Limb (tissue), 2 donors: ENCODE measurements at regions not wholly inside any gene's neighbourhood (a gene's known extent, or its start where the extent isn't known, plus 50 kb on each side); places are given as distances from the start of the nearest gene placed in this dataset.
"Not testable (repeated sequence)": the region's sequence is repeated elsewhere in the genome, so short reads cannot be mapped to it uniquely, and the experiment has no call there.

Experiments used
- DNase-seq, 2 donors: peaks; one replicate each; pipeline ENCODE4 v3.0.0-alpha.2; 2016; ENCODE audit errors: extremely low spot score in 2 of 2

DNA sequence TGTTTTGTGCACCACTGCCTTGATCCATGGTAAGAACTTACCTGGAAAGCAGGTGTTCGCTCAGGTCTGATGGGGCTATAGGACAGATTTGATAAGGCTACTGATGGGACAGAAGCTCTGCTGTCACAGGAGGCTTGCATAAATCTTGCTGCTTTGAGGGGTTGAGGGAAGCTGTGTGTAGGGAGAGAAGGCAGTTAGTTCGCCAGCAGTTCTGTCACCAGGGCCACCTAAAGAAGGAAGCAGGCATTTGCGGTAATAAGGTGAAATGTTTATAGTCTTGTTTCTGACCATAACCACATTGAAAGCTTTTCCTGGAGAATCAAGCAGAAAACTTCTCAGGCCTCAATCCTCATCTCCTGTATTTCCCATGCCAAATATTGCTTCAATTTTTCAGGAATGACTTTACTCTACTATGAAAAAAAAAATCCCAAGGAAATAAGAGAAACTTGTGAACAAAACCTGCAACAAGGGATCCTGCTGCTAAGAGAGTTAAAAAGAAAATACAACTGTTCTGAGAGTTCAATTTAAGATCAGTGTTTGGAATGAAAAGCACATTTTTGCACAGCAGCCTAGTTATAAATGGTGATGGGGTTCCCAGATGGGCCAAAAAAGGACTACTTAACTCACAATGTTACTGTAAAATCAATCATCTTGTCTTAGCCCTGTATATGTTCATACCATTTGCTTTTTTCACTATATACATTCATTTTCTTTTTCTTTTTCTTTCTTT is 122.0 kb upstream of the RANBP3L start:
- peak in 1 of 2 donors; percentile 69 for DNase-seq

DNA sequence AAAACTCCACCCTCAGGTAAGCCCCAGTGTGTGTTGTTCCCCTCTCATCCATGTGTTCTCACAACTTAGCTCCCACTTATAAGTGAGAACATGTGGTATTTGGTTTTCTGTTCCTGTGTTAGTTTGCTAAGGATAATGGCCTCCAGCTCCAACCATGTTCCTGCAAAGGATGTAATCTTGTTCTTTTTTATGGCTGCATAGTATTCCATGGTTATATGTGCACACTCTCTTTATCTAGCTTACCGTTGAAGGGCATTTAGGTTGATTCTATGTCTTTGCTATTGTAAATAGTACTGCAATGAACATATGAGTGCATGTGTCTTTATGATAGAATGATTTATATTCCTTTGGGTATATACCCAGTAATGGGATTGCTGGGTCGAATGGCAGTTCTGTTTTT is 124.4 kb upstream of the RANBP3L start:
- not testable (repeated sequence) for DNase-seq

DNA sequence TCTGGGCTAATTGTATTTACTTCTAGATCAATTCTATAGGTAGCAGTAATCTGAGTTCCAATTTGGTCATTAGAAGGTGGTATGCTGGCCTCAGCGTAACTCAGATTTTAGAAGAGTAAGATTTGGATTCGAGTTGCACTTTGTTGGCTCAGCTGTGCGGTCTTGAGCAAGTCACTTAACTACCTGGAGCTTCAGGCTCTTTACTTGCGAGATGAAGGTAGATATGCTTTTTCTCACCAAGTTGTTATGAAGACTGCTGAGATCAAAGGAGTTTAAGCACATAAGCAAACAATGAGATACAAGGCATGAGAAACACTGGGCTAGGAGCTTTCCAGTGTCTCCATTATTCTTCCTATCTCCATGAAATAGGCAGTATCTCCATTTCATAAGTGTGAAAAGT is 133.8 kb upstream of the RANBP3L start:
- DNase-seq: no peak

DNA sequence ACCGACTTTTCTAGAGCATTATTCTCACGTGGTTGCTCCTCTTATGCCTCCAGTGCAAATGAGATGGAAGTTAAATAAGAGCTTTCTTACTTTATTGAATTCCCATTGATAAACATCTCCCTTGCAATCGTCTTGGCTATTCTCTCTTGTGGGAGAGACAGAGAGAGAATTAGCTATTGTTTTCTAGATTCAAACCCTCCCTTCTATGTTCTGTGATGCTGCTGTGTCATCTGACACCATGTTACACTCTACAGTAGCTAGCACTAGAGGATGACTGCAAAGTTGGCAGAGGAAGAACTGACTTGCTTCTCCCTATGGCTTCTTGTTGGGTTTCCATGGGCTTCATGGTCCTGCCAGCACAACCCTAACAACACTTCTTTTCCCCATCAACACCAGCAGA is 134.6 kb upstream of the RANBP3L start:
- DNase-seq: no peak

DNA sequence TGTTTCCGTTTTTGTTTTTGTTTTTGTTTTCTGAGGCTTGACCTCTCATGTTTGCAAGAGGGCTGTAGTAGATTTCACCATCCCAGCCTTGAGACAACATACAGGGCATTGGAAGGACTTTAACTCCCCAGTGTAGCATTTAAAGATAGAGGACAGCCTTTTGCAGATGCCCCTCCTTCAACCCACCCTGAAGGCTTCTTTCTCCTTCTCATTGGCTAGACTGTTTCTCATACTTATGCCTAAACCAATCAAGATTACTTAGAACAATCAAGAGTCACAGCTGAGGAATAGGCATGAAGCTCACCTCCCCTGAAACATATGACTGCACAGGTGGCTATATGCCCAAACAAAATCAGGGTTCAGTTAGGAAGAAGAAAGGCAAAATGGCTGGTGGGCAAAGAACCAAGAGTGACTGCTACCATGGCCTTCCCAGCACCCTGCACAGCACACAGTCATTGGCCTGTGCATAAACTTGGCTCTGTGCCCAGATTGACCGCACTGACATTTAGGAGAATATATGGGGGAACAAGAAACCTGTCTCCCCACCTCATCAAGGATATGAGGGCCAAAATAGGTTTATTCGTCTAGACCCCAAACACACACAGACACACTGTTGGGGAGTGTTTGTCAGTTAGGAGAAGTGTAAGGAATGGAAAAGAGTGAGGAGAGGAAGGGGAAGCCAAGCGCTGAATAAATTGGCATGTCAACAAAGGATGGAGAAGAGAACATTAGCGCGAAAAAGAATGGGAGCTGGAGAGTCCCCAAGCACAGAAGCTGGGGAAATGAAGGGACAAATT is 137.3 kb upstream of the RANBP3L start:
- no peak for DNase-seq

DNA sequence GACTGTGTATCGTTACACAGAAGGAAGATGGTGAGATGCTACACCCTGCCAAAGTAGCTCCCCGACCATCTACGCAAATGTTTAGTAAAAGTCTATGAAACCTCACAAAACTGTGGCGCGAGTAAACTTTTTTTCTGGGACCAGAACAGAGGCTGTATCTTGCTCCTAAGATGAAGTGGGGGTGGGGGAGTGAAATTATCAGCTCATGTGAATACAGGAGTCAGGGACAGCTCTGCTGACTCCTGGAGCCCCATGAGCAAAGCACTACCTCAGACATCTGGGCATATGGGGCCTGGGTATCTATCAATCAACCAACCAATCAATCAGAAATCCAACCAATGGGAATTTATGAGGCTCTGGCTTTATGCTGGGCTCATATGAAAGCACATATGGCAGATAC is 138.6 kb upstream of the RANBP3L start:
- DNase-seq: no peak

DNA sequence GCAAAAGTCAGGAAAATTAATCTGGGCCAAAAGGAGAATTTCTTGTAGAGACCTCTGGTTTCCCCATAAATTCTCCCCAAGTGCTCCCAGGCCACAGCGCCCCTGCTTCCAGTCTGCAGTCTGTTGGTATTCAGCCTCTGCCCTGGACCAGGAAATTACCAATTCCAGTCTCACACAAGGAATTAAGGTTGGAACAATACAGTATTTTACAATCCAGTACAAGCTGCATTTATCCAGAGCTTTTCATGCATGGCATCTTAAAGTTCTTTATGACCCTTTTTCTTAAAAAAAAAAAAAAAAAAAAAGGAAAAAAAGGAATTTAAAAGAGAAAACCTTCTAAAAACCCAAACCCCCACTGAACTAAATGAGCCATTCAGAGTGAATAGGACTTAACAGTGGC is 139.6 kb upstream of the RANBP3L start:
- DNase-seq: no peak

DNA sequence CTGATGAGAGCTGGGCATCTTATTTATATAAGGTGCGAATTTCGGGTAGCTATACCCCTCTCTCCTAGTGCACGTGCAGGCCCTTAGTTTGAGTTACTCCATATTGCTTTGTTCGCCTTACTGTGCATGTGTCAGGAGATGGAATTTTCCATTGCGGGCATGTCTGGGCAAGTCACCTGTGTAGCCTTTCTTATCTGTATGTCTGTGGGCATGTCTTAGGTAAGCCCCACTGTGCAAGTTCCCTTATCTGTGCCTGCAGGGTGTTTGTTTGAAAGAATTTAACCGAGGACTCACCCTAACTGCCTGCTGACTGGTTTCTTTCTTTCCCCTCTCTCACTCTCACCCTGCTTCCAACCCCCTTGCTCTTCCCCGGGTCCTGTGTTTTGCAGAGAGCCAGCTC is 140.7 kb upstream of the RANBP3L start:
- DNase-seq: no peak

DNA sequence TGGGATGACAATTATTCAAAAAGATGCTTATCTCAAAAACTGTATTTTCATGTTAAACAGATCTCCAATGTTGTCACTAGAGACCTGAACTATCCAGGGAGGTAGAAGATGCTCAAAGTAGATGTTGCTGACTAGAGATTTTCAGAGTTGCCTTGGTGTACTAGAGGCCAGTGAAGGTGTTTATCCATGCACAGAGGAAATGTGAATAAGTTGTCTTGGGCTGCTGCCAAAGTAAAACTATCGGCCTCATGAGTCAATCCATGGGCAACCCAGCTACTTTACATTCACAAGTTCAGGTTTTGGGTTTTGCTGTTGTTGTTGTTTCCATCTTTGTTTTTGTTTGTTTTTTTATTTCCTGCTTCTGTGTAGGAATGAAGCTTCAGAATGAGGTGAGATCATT is 141.1 kb upstream of the RANBP3L start:
- no peak for DNase-seq

DNA sequence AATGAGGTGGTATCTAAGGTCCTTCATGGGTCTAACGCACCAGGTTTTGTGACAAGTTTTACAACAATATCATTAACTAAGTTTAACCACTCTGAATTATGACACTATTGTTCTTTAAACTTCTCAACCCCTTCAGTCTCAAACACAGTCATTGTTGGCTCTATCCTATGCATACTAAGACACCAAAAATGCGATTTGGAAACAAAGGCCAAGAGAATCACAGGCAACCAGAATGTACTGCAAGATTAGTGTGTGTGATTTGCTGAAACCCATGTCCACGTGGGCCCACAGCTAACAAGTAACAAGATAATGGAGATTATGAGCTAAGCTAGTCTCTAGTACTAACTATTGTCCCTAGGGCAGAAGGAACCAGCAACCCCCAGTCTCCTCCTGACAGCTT is 142.2 kb upstream of the RANBP3L start:
- no peak for DNase-seq

DNA sequence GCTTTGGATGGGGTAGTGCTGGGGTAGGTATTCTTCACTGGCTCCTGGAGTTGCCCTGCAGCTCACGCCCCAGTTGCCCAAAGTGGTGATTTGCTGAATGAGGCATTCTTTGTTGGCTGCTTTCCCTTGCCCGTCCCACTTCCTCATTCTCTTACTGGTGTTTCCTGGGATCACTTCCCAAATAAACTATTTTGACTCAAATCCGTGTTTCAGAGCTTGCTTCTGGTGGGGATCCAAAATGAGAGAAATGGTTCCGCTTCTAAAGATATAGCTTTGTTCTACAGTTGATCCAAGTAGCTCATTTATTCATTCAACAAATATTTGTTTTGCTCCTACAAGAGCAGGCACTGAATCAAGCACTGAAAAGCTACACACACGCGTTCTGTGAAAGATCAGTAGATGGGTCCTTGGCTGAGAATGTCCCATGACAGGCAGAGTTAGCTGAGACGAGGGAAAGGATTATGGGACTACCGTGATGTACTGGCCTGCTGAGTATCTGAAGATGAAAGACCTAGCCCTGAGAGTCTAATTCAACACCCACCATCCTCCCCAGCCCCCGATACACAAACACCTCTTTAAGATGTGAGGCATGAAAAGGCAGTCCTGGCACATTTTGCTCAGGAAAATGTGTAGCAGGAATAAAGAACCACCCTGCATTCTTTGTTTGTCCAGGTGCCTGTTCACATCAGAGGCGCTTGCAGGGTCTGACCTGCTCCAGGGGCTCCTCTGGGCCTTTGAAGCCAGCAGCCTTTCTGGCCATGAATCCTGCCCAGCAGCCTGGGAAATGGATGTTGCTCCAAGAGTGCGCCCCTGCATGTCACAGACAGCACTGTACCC is 143.1 kb upstream of the RANBP3L start:
- no peak for DNase-seq

DNA sequence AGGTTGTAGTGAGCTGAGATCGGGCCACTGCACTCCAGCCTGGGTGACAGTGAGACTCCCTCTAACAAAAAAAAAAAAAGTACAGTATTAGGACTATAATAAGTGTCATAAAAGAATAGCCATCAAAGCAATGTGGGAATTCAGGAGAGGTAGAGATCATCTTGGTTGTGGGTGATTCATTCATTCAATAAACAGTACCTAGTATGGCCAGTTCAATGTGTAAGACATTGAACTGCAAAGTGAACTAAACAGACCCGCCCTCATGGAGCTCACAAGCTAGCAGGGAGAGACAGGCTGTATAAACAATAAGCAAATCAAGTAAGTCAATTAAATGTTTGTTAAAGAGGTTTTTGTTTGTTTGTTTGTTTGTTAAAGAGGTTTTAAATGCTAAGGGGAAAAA is 146.1 kb upstream of the RANBP3L start:
- DNase-seq: no peak

DNA sequence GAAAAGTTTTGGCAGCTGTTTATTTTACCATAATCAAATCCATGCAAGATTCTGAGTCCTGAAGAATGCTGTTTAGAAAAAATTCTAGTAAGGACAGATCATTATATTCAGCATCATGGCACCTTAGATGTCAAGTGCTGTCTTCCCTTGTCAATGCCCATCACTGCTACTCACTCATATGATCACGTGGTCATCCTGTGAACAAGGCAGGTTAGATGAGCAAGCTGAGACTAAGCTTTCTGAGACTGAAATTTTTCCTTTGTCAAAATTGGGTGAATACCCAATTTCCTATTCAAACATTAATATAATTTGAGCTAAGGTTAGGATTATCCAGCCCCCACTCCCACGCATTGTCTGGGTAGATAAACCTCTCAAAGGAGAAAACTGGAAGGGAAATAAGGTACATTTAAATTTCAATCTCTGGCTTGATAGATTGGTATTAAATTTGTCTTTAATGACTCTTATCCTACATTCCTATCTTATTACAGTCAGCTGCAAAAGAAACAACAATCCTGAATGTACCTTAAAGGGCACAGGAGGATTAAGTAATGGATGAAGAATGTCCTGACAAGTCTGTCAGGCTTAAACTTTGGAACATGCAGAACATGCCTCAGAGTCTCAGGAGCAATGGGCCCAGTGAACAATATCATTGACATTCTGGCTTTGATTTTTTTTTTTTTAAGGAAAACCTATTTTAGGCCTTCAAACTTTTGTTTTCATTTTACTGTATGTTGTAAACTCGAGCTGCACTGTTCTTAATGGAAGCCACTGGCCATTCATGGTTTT is 148.7 kb upstream of the RANBP3L start:
- no peak for DNase-seq

DNA sequence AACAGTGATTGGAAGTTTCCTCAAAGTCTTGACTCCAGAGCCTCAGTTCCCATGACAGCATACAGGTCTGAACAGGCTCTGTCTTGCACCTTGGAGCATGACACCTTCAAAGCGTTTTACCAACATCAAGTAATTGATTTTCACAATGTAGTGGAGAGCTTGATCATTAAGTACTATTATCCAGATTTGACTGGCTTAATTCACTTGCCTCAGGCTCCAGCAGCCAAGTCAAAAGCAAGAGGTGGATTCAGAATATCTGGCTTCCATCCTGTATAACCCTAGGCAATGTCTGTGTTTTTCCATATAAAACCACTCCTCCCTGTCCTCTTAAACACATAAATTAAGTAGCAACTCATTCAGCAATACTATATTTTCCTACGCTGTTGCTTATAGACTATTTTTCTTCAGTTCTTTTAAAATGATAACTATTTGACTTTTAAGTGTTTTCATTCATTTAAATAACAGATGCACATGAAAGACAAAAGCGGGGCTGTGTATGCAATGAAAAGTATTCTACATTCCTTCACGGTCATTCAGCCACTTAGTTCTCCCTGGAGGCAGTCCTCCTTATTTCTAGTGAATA is 150.8 kb upstream of the RANBP3L start:
- DNase-seq: no peak

DNA sequence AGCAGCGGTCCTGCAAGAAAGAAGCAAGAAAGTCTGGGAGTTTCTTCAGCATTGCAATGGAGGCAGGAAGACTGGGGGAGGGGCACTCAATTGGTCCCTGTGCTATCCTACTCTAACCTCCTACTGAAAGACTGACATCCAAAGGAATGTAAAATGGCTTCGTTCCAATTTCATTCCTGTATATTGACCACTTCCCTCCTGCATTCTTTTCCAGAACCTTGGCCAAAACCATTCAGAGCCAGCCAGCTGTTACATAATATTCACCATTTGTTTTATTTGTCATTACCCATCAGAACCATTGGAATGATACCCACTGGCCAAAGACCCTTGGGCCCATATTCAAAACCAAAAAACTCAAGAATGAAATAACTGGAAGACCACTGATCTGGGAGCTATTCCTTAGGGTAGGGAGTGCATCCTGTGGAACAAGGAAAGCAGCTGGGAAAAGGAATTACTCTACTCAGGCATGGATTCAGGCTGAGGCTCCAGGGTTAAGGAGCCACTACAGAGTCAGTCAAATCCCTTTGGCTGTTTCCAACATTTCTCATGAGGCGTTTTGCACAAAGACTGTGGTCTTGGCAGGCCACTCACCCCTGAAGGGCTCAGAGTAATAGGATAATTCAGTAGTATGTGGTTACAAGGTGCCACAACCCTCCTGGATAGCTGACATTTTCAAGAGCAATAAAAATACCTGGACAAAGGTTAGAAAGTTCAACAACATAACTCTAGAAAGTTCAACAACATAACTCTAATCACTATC is 148.7 kb upstream of the SLC1A3 start:
- DNase-seq: no peak

DNA sequence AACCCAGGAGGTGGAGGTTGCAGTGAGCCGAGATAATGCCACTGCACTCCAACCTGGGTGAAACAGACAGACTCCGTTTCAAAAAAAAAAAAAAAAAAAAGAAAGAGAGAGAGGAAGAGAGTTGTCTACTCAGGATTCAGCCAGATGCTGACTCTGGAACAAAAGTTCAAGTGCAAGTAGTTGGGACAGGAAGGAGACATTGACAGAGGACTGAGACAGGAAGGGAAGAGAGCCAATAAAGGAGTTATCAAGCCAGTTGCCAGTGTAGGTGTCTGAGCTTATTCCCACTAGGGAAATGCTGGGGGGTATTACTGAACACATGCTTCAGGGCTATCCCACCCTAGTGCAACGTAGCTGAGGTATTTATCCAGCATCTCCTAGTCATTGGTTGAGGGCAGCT is 147.7 kb upstream of the SLC1A3 start:
- DNase-seq: no peak

DNA sequence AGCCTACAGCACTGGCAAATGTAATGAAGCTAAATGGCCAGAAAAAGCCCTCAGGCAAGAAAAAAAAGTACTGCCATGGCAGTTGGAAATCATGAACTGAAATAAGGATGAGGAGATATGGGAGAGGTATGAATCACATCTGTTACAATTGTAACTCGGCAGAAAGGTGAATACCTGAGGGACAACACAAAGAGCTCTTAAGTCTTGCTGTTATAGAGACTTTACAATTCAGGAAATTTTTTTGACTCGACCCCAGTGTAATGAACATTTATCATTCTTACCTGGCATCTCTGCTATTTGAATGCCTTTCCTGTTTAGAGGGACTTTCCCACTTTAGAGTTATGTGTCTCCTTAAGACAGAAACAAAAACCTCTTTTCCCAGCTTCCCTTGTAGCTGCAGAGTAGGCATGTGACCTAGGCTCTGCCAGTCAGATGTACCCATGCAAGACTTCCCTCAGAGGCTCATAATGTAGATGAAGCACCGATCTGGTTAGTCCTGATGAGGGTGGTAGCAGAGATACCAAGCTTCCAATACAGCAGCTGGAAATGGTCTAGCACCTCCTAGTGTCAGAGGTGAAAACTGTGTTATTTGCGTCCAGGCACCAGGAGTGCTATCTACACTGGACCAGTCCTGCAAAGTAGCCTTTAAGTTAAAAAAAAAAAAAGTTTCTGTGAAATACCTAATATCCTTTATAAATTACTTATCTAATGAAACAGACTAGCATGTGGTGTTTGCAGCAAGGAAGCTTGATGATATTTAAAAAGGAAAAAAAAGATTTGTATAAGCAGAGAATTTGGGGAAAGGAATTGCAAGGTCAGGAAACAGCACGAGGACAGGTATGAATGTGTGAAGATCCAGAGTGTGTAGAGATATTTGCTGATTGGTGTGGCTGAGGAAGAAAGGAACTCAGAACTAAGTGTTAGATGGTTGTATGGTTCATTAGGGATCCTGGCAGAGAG is 146.9 kb upstream of the SLC1A3 start:
- no peak for DNase-seq

DNA sequence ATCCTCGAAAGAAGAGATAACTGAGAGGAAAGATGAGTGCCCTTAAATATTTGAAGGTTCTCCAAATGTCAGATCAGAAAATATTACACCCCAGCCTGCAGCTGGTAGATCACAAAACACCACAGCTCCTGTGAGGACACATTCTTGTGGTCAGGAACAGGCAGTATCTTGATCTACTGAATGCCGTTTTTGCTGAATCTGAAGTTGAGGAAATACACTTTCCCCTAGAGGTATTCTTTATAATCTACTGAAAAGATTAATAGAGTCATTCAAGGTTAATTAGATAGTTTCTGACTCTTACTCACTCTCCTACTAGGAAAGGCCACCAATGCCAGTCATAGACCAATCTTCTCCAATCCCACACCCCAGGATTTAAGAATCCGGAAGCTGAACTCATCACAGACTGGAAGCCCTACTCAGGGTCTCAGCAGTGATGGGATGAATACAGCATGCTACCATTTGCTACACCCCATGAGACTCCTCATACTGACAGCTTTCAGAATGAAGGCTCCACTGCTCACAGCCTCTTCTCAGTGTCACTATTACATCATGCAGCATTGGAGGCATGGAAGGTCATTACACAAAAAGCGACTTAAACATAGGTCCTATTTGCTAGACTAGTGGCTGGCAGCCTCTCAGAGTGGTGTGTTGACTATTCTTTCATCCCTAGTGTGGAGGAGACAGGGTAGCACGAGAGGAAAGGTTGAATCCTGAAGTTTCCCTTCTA is 143.9 kb upstream of the SLC1A3 start:
- no peak for DNase-seq
